ENCODE measurements at regions not wholly inside any gene's neighbourhood (a gene's known extent, or its start where the extent isn't known, plus 50 kb on each side); places are given as distances from the start of the nearest gene placed in this dataset.
A peak's percentile ranks its signal among the peaks of the same experiment; 100 is the strongest.

GRCh38 chr6:106003268-106003987 is 82.7 kb upstream of the PRDM1 start:
- Histone ChIP-seq H3K36me3 (ENCODE audit: insufficient read depth, low read length) (no peaks in the 10 kb centered on the region), H3K9me3 (ENCODE audit: insufficient read depth, low read depth, low read length) (no peaks in the 10 kb centered on the region), H3K27ac (ENCODE audit: low read depth, low read length) (no peak overlapping the region), H3K4me3 (ENCODE audit: low read length) (no peak overlapping the region), H3K4me1 (ENCODE audit: insufficient read depth, low read length) (peaks cover 58% of the 10 kb centered on the region), H3K9ac (ENCODE audit: low read depth, low read length) (no peak overlapping the region), H3K27me3 (ENCODE audit: insufficient read depth, low read length) (peaks cover 8% of the 10 kb centered on the region)
- 24% methylated on average over 2 of the region's 2 CpGs for WGBS

GRCh38 chr6:106002005-106002404 is 84.1 kb upstream of the PRDM1 start:
- Histone ChIP-seq H3K9ac (ENCODE audit: low read depth, low read length) (no peak overlapping the region), H3K4me1 (ENCODE audit: insufficient read depth, low read length) (peaks cover 64% of the 10 kb centered on the region), H3K27me3 (ENCODE audit: insufficient read depth, low read length) (peaks cover 22% of the 10 kb centered on the region), H3K4me3 (ENCODE audit: low read length) (0 out of 2 replicates have a peak overlapping the region, but pooled peaks have one; percentile 10), H3K36me3 (ENCODE audit: insufficient read depth, low read length) (no peaks in the 10 kb centered on the region), H3K27ac (ENCODE audit: low read depth, low read length) (no peak overlapping the region), H3K9me3 (ENCODE audit: insufficient read depth, low read depth, low read length) (no peaks in the 10 kb centered on the region)
- WGBS, result 0% methylated on average over 1 of the region's 1 CpG

GRCh38 chr6:106000935-106001334 is 85.2 kb upstream of the PRDM1 start:
- WGBS, result no CpG with 5 or more reads among the region's 2 CpGs

GRCh38 chr6:105997482-105997881 is 88.7 kb upstream of the PRDM1 start:
- Histone ChIP-seq H3K27me3 (ENCODE audit: insufficient read depth, low read length) (peaks cover 62% of the 10 kb centered on the region), H3K9ac (ENCODE audit: low read depth, low read length) (no peak overlapping the region), H3K27ac (ENCODE audit: low read depth, low read length) (no peak overlapping the region), H3K4me1 (ENCODE audit: insufficient read depth, low read length) (peaks cover 47% of the 10 kb centered on the region), H3K36me3 (ENCODE audit: insufficient read depth, low read length) (no peaks in the 10 kb centered on the region), H3K4me3 (ENCODE audit: low read length) (no peak overlapping the region), H3K9me3 (ENCODE audit: insufficient read depth, low read depth, low read length) (no peaks in the 10 kb centered on the region)
- 73% methylated on average over 3 of the region's 4 CpGs for WGBS

More at GRCh38 chr6:106000935-106001334, 85.2 kb upstream of the PRDM1 start:
- peaks cover 61% of the 10 kb centered on the region for H3K4me1 ChIP-seq (ENCODE audit: insufficient read depth, low read length)
- H3K9me3 ChIP-seq (ENCODE audit: insufficient read depth, low read depth, low read length), result no peaks in the 10 kb centered on the region
- no peak overlapping the region for H3K27ac ChIP-seq (ENCODE audit: low read depth, low read length)
- no peak overlapping the region for H3K9ac ChIP-seq (ENCODE audit: low read depth, low read length)
- H3K4me3 ChIP-seq (ENCODE audit: low read length), result no peak overlapping the region
- H3K27me3 ChIP-seq (ENCODE audit: insufficient read depth, low read length), result peaks cover 33% of the 10 kb centered on the region
- H3K36me3 ChIP-seq (ENCODE audit: insufficient read depth, low read length), result no peaks in the 10 kb centered on the region

- Histone ChIP-seq H3K4me1 (ENCODE audit: insufficient read depth, low read length) (peaks cover 34% of the 10 kb centered on the region), H3K27me3 (ENCODE audit: insufficient read depth, low read length) (peaks cover 81% of the 10 kb centered on the region), H3K9me3 (ENCODE audit: insufficient read depth, low read depth, low read length) (no peaks in the 10 kb centered on the region), H3K9ac (ENCODE audit: low read depth, low read length) (no peak overlapping the region), H3K4me3 (ENCODE audit: low read length) (peak overlapping the region; percentile 64), H3K27ac (ENCODE audit: low read depth, low read length) (no peak overlapping the region), H3K36me3 (ENCODE audit: insufficient read depth, low read length) (no peaks in the 10 kb centered on the region)
- WGBS, result 26% methylated on average over 4 of the region's 6 CpGs
Measured at GRCh38 chr6:105995391-105995865, 90.7 kb upstream of the PRDM1 start.

- under 1% methylated on average over 57 of the region's 57 CpGs for WGBS
- Histone ChIP-seq H3K9me3 (ENCODE audit: insufficient read depth, low read depth, low read length) (no peaks in the 10 kb centered on the region), H3K4me3 (ENCODE audit: low read length) (peak overlapping the region; percentile 64), H3K27ac (ENCODE audit: low read depth, low read length) (no peak overlapping the region), H3K27me3 (ENCODE audit: insufficient read depth, low read length) (peaks cover 88% of the 10 kb centered on the region), H3K36me3 (ENCODE audit: insufficient read depth, low read length) (no peaks in the 10 kb centered on the region), H3K9ac (ENCODE audit: low read depth, low read length) (peak overlapping the region; percentile 46; the same call in 1 of the 2 replicates), H3K4me1 (ENCODE audit: insufficient read depth, low read length) (peaks cover 34% of the 10 kb centered on the region)
Measured at GRCh38 chr6:105994591-105995390, 91.3 kb upstream of the PRDM1 start.

GRCh38 chr6:105994118-105994590 is 92.0 kb upstream of the PRDM1 start:
- Histone ChIP-seq H3K9ac (ENCODE audit: low read depth, low read length) (peak overlapping the region; percentile 46; the same call in 1 of the 2 replicates), H3K36me3 (ENCODE audit: insufficient read depth, low read length) (no peaks in the 10 kb centered on the region), H3K27me3 (ENCODE audit: insufficient read depth, low read length) (peaks cover 94% of the 10 kb centered on the region), H3K9me3 (ENCODE audit: insufficient read depth, low read depth, low read length) (no peaks in the 10 kb centered on the region), H3K4me1 (ENCODE audit: insufficient read depth, low read length) (peaks cover 34% of the 10 kb centered on the region), H3K27ac (ENCODE audit: low read depth, low read length) (no peak overlapping the region), H3K4me3 (ENCODE audit: low read length) (peak overlapping the region; percentile 64)
- WGBS, result under 1% methylated on average over 44 of the region's 44 CpGs

- no peaks in the 10 kb centered on the region for H3K9me3 ChIP-seq (ENCODE audit: insufficient read depth, low read depth, low read length)
- H3K27ac ChIP-seq (ENCODE audit: low read depth, low read length), result no peak overlapping the region
- H3K4me1 ChIP-seq (ENCODE audit: insufficient read depth, low read length), result peaks cover 34% of the 10 kb centered on the region
- peaks cover 99% of the 10 kb centered on the region for H3K27me3 ChIP-seq (ENCODE audit: insufficient read depth, low read length)
- 2% methylated on average over 23 of the region's 23 CpGs for whole genome bisulfite sequencing
- no peaks in the 10 kb centered on the region for H3K36me3 ChIP-seq (ENCODE audit: insufficient read depth, low read length)
- H3K4me3 ChIP-seq (ENCODE audit: low read length), result peak overlapping the region; percentile 64
- H3K9ac ChIP-seq (ENCODE audit: low read depth, low read length), result no peak overlapping the region
Measured at GRCh38 chr6:105993341-105994117, 92.6 kb upstream of the PRDM1 start.

GRCh38 chr6:105992315-105992961 is 93.7 kb upstream of the PRDM1 start:
- H3K27me3 ChIP-seq (ENCODE audit: insufficient read depth, low read length), result peaks cover 99% of the 10 kb centered on the region
- H3K9ac ChIP-seq (ENCODE audit: low read depth, low read length), result no peak overlapping the region
- H3K4me1 ChIP-seq (ENCODE audit: insufficient read depth, low read length), result peaks cover 32% of the 10 kb centered on the region
- H3K27ac ChIP-seq (ENCODE audit: low read depth, low read length), result no peak overlapping the region
- WGBS, result 2% methylated on average over 34 of the region's 34 CpGs
- H3K36me3 ChIP-seq (ENCODE audit: insufficient read depth, low read length), result no peaks in the 10 kb centered on the region
- peak overlapping the region; percentile 64 for H3K4me3 ChIP-seq (ENCODE audit: low read length)
- H3K9me3 ChIP-seq (ENCODE audit: insufficient read depth, low read depth, low read length), result no peaks in the 10 kb centered on the region

GRCh38 chr6:105991561-105992314 is 94.4 kb upstream of the PRDM1 start:
- no peak overlapping the region for H3K9ac ChIP-seq (ENCODE audit: low read depth, low read length)
- WGBS, result 6% methylated on average over 23 of the region's 23 CpGs
- H3K36me3 ChIP-seq (ENCODE audit: insufficient read depth, low read length), result no peaks in the 10 kb centered on the region
- peak overlapping the region; percentile 64 for H3K4me3 ChIP-seq (ENCODE audit: low read length)
- H3K27me3 ChIP-seq (ENCODE audit: insufficient read depth, low read length), result peaks cover 99% of the 10 kb centered on the region
- H3K9me3 ChIP-seq (ENCODE audit: insufficient read depth, low read depth, low read length), result no peaks in the 10 kb centered on the region
- peaks cover 25% of the 10 kb centered on the region for H3K4me1 ChIP-seq (ENCODE audit: insufficient read depth, low read length)
- H3K27ac ChIP-seq (ENCODE audit: low read depth, low read length), result no peak overlapping the region

All from HUES64 (cell line).